ENCODE measurements at regions not wholly inside any gene's neighbourhood (a gene's known extent, or its start where the extent isn't known, plus 50 kb on each side); places are given as distances from the start of the nearest gene placed in this dataset.

GRCh38 chr18:55967019-55967418 is 379.0 kb upstream of the TCF4 start:
- TF ChIP-seq ZBTB11 (CRISPR knock-in tag; IDR thresholded peaks at IDR 0.05): no peak
- no peak for TF ChIP-seq BHLHE40 (IDR thresholded peaks at IDR 0.05; ENCODE audit: borderline replicate concordance in 1 of 2, low read depth in 2 of 2, low read length in 1 of 2)
- no peak for TF ChIP-seq TCF12 (IDR thresholded peaks at IDR 0.05; ENCODE audit: low read depth, low read length)
- TF ChIP-seq NR2F1 (conservative IDR thresholded peaks at IDR 0.05): no peak
- no peak for TF ChIP-seq RAD51 (IDR thresholded peaks at IDR 0.05)
- TF ChIP-seq BMI1 (IDR thresholded peaks at IDR 0.05; ENCODE audit: borderline replicate concordance): no peak

More at GRCh38 chr18:55967019-55967418, 379.0 kb upstream of the TCF4 start:
- H3K9me3 ChIP-seq (replicated peaks; ENCODE audit: control insufficient read depth, insufficient read depth, low read length): no peaks in the 10 kb centered on the region
- RAD21 ChIA-PET (ENCODE audit: unreplicated experiment): no interaction called here
- H3K36me3 ChIP-seq (ENCODE audit: control insufficient read depth in 2 of 2, insufficient read depth in 2 of 2, low read length in 1 of 2): no peaks in the 10 kb centered on the region
- no peak overlapping the region for H3K9ac ChIP-seq (ENCODE audit: control insufficient read depth, insufficient read depth, low read length)
- H3K4me3 ChIP-seq: no peak overlapping the region
- CTCF ChIA-PET: no interaction called here
- SMC1A ChIA-PET (ENCODE audit: uncharacterized antibody, unreplicated experiment): no interaction called here
- POLR2A ChIA-PET: no interaction called here
- H2AFZ ChIP-seq (ENCODE audit: control insufficient read depth, low read depth, low read length): no peak overlapping the region
- H3K79me2 ChIP-seq (ENCODE audit: control insufficient read depth, insufficient read depth, low read length): no peaks in the 10 kb centered on the region
- H4K20me1 ChIP-seq (ENCODE audit: control insufficient read depth, insufficient read depth): no peaks in the 10 kb centered on the region
- DNase-seq (ENCODE audit: low read depth, low spot score): no peak
- H3K4me1 ChIP-seq (ENCODE audit: control insufficient read depth, insufficient read depth, low read length): no peaks in the 10 kb centered on the region
- FAIRE-seq: no peak
- ATAC-seq: no peak
- WGBS (ENCODE audit: insufficient coverage, insufficient replicate concordance, low lambda C conversion rate, missing lambda C conversion rate): 0% methylated on average over 3 of the region's 3 CpGs
- no peak overlapping the region for H3K27ac ChIP-seq (ENCODE audit: control insufficient read depth, insufficient read depth)
- no peaks in the 10 kb centered on the region; a peak in 1 of 4 replicates for H3K27me3 ChIP-seq (replicated peaks in 1 of 2; ENCODE audit: control insufficient read depth in 2 of 2, insufficient read depth in 2 of 2, low read length in 1 of 2)
- no peak overlapping the region for H3K4me2 ChIP-seq (ENCODE audit: control insufficient read depth, insufficient read depth)
- in situ Hi-C loops (cut with MboI): no loop called here
- no TSS peak for BruUV-seq (replicated peaks)
- intact Hi-C loops (cut with micrococcal nuclease; ENCODE audit: unreplicated experiment): no loop called here
